ENCODE measurements at regions not wholly inside any gene's neighbourhood (a gene's known extent, or its start where the extent isn't known, plus 50 kb on each side); places are given as distances from the start of the nearest gene placed in this dataset.
A peak's percentile ranks its signal among the peaks of the same experiment; 100 is the strongest.

- WGBS, 2 donors, result 87 to 100% methylated on average over 2 to 12 of the region's 12 CpGs
- peaks cover 0 to 4% (median 2%) of the 10 kb centered on the region in 4 donors for H3K9me3 ChIP-seq
These were observed 227.5 kb downstream of the OTOR start for GRCh38 chr20:16975682-16976081.

GRCh38 chr20:16978497-16978896 is 230.3 kb downstream of the OTOR start:
- 81 to 88% methylated on average over 1 of the region's 1 CpG for WGBS, 2 donors
- TF ChIP-seq EP300 (IDR thresholded peaks at IDR 0.05), result no peak
- no peak for TF ChIP-seq POLR2AphosphoS5 (IDR thresholded peaks at IDR 0.05)
- no peak for TF ChIP-seq POLR2A (IDR thresholded peaks at IDR 0.05)
- TF ChIP-seq, protein P1, sequence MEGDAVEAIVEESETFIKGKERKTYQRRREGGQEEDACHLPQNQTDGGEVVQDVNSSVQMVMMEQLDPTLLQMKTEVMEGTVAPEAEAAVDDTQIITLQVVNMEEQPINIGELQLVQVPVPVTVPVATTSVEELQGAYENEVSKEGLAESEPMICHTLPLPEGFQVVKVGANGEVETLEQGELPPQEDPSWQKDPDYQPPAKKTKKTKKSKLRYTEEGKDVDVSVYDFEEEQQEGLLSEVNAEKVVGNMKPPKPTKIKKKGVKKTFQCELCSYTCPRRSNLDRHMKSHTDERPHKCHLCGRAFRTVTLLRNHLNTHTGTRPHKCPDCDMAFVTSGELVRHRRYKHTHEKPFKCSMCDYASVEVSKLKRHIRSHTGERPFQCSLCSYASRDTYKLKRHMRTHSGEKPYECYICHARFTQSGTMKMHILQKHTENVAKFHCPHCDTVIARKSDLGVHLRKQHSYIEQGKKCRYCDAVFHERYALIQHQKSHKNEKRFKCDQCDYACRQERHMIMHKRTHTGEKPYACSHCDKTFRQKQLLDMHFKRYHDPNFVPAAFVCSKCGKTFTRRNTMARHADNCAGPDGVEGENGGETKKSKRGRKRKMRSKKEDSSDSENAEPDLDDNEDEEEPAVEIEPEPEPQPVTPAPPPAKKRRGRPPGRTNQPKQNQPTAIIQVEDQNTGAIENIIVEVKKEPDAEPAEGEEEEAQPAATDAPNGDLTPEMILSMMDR (IDR thresholded peaks at IDR 0.05), result no peak

More at GRCh38 chr20:16975682-16976081, 227.5 kb downstream of the OTOR start:
- no peaks in the 10 kb centered on the region for H3K27me3 ChIP-seq
- no peaks in the 10 kb centered on the region for H3K4me1 ChIP-seq
- no peak for TF ChIP-seq POLR2A (IDR thresholded peaks at IDR 0.05)
- TF ChIP-seq, protein P1 (IDR thresholded peaks at IDR 0.05), result no peak
- TF ChIP-seq POLR2AphosphoS5 (IDR thresholded peaks at IDR 0.05), result no peak
- TF ChIP-seq EP300 (IDR thresholded peaks at IDR 0.05), result no peak
- peak in 1 of 2 donors; percentile 63 for DNase-seq
- H3K4me3 ChIP-seq, result no peak overlapping the region
- ATAC-seq (ENCODE audit: low FRiP score in 2 of 2), result peak in 1 of 2 donors; percentile 36
- H3K27ac ChIP-seq, result no peak overlapping the region
- H3K36me3 ChIP-seq, result no peaks in the 10 kb centered on the region

GRCh38 chr20:16982091-16982726 is 234.1 kb downstream of the OTOR start:
- ATAC-seq (ENCODE audit: low FRiP score in 2 of 2) (no peak), DNase-seq (no peak)
- Histone ChIP-seq H3K27ac (no peak overlapping the region), H3K27me3 (no peaks in the 10 kb centered on the region), H3K36me3 (no peaks in the 10 kb centered on the region), H3K4me3 (no peak overlapping the region), H3K4me1 (peaks cover 0 to 4% (median 0%) of the 10 kb centered on the region in 4 donors), H3K9me3 (peaks cover 0 to 4% (median 2%) of the 10 kb centered on the region in 4 donors)
- TF ChIP-seq, protein P1 (IDR thresholded peaks at IDR 0.05), result no peak
- TF ChIP-seq POLR2AphosphoS5 (IDR thresholded peaks at IDR 0.05) (no peak), EP300 (IDR thresholded peaks at IDR 0.05) (no peak), POLR2A (IDR thresholded peaks at IDR 0.05) (no peak)
- WGBS, 2 donors, result 78 to 79% methylated on average over 4 of the region's 4 CpGs

More at GRCh38 chr20:16978497-16978896, 230.3 kb downstream of the OTOR start:
- Histone ChIP-seq H3K27me3 (no peaks in the 10 kb centered on the region), H3K27ac (no peak overlapping the region), H3K9me3 (peaks cover 0 to 4% (median 2%) of the 10 kb centered on the region in 4 donors), H3K36me3 (no peaks in the 10 kb centered on the region), H3K4me3 (no peak overlapping the region), H3K4me1 (no peaks in the 10 kb centered on the region)
- ATAC-seq (ENCODE audit: low FRiP score in 2 of 2), result no peak
- DNase-seq, result no peak

GRCh38 chr20:16984481-16984880 is 236.3 kb downstream of the OTOR start:
- Histone ChIP-seq H3K9me3 (no peaks in the 10 kb centered on the region), H3K36me3 (no peaks in the 10 kb centered on the region), H3K27ac (peak overlapping the region in 2 of 4 donors; percentile 32 to 46), H3K4me1 (peaks cover 0 to 4% (median 0%) of the 10 kb centered on the region in 4 donors), H3K27me3 (no peaks in the 10 kb centered on the region), H3K4me3 (no peak overlapping the region)
- ATAC-seq (ENCODE audit: low FRiP score in 2 of 2), result peak in 1 of 2 donors; percentile 15
- DNase-seq, result no peak
- TF ChIP-seq POLR2A (IDR thresholded peaks at IDR 0.05) (no peak), EP300 (IDR thresholded peaks at IDR 0.05) (no peak), POLR2AphosphoS5 (IDR thresholded peaks at IDR 0.05) (no peak)
- TF ChIP-seq, protein P1 (IDR thresholded peaks at IDR 0.05), result no peak

Data from upper lobe of left lung (tissue), 6 donors.